Heart right ventricle (tissue), 16 donors: ENCODE measurements at regions not wholly inside any gene's neighbourhood (a gene's known extent, or its start where the extent isn't known, plus 50 kb on each side); places are given as distances from the start of the nearest gene placed in this dataset.

ENCODE experiments used
- ATAC-seq, 8 donors: fragments of 200-7000 bp; cut with Tn5 transposase; one replicate each; pipeline ENCODE4 v1.9.1; 2020; ENCODE audit warnings: mild to moderate bottlenecking in 8 of 8, moderate library complexity in 8 of 8, moderate number of reproducible peaks in 1 of 8
- DNase-seq, 2 donors: peaks; one replicate each; pipeline ENCODE4 v3.0.0-alpha.2; 2020
- H3K27ac ChIP-seq, 10 donors: fragments of 200-600 bp; sonication (generic) in 2 of 10; one replicate each; pipeline versions ENCODE4 v1.5.0 to v1.8.0; 2020 to 2022; ENCODE audit warnings: mild to moderate bottlenecking in 3 of 10
- H3K27me3 ChIP-seq, 7 donors: fragments of 200-600 bp; one replicate each; pipeline ENCODE4 v1.8.0; 2021 to 2022; ENCODE audit warnings: mild to moderate bottlenecking in 2 of 7
- H3K36me3 ChIP-seq, 9 donors: fragments of 200-600 bp; sonication (generic) in 1 of 9; one replicate each; pipeline versions ENCODE4 v1.5.0 to v1.8.0; 2020 to 2022; ENCODE audit warnings: mild to moderate bottlenecking in 2 of 9
- H3K4me1 ChIP-seq, 9 donors: fragments of 200-600 bp; sonication (generic) in 1 of 9; one replicate each; pipeline versions ENCODE4 v1.5.0 to v1.8.0; 2020 to 2022; ENCODE audit warnings: mild to moderate bottlenecking in 4 of 9
- H3K4me3 ChIP-seq, 10 donors: fragments of 200-600 bp; sonication (generic) in 2 of 10; one replicate each; pipeline versions ENCODE4 v1.5.0 to v1.8.0; 2020 to 2022; ENCODE audit warnings: mild to moderate bottlenecking in 7 of 10, moderate library complexity in 2 of 10
- H3K9me3 ChIP-seq, 11 donors: fragments of 200-600 bp in 10 of 11; sonication (generic) in 2 of 11; one replicate each; pipeline versions ENCODE4 v1.5.0 to v1.8.0; 2013 to 2022; ENCODE audit warnings: mild to moderate bottlenecking in 2 of 11, control low read depth in 1 of 11, moderate library complexity in 1 of 11
- CTCF ChIP-seq, 9 donors: fragments of 200-600 bp; sonication (generic) in 2 of 9; IDR thresholded peaks; one replicate each; pipeline versions ENCODE4 v1.5.0 to v1.8.0; 2021 to 2022; ENCODE audit warnings: antibody characterized with exemption in 9 of 9, mild to moderate bottlenecking in 5 of 9, moderate library complexity in 1 of 9
- WGBS, 2 donors: extraction: QIAGEN DNeasy Blood & Tissue Kit; methylation state at CpG; one replicate each; pipeline ENCODE4 v1.1.7; 2013; ENCODE audit warnings: inconsistent platforms in 1 of 2; 5-methylcytosine and 5-hydroxymethylcytosine counted together
- intact Hi-C, 10 donors: fragments of 100-400 bp; cut with DNase I; formaldehyde crosslinking; loops; one replicate each; pipeline versions ENCODE4 v1.11.1 to v1.14.2; 2022
- donor health status: Arrhythmogenic right ventricular cardiomyopathy.
- donor health status: ischemic (EF 13 %, LVEDD 7.1; RV severe dilation, severe dysfunction).
- donor health status: healthy with polysubstance abuse.
- donor health status: DM: no; HTN: yes; CAD: no.
- donor health status: DM: no; HTN: no; CAD: no.
- donor health status: ischemic (EF 25% LVEDD 6.9; RV normal size, moderate dysfunction).
- donor health status: ischemic (EF 25% LVEDD 5.7; RV mildly dilated, moderate dysfunction).
- donor health status: healthy.
- donor health status: DM: yes; HTN: yes; CAD: no.
- donor health status: Ischemic cardiomyopathy.
- donor health status: ischemic (EF 35%, LVEDD 5.7; RV mildly dilated, moderate dysfunction).
- donor health status: nonischemic (EF 11% LVEDD 7.7; RV severe dilation, severe dysfunction).
- donor health status: DM: yes; HTN: yes; CAD: no.
- donor health status: PGD.
- donor health status: ischemic (EF 29% LVEDD 5.4; RV normal size, mild dysfunction).
- donor health status: nonischemic (EF 23%, LVEDD 6.1; RV moderate dilation, normal function).

DNA sequence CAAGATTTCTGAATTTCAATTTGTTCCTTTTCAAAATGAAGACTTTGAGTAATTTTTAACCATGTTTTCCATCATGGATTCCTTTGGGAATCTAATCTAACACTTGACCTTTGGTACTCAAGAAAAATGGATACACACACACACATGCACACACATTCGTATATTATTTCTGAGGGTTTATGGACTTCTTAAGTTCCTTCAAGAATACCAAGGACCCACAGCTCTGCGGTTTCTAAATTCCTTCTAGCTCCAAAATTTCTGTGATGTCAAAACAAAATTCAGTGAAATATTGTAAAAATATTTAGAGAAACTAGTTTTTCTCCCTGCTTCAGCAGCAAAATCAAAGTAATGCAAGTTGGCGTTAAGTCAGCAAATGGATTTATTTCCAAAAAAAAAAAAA, 98.3 kb upstream of the FAM13C start:
- H3K4me1 ChIP-seq, result peaks cover 0 to 8% (median 0%) of the 10 kb centered on the region in 9 donors
- intact Hi-C loops, result loop anchor here in 5 of 10 donors (5.0 to 10.0 kb wide), 3 partner anchors 98 to 218 kb away; partner anchors contain the start of gene FAM13C (in 1 of the 5)
- no peaks in the 10 kb centered on the region for H3K9me3 ChIP-seq
- no peak overlapping the region for H3K27ac ChIP-seq
- no peak overlapping the region for H3K4me3 ChIP-seq
- WGBS, 2 donors, result 75 to 85% methylated on average over 3 of the region's 3 CpGs
- H3K36me3 ChIP-seq, result no peaks in the 10 kb centered on the region
- ATAC-seq (no peak), DNase-seq (no peak)
- no peak for TF ChIP-seq CTCF (IDR thresholded peaks at IDR 0.05)
- no peaks in the 10 kb centered on the region for H3K27me3 ChIP-seq

- Histone ChIP-seq H3K9me3 (no peaks in the 10 kb centered on the region), H3K4me1 (peaks cover 0 to 3% (median 0%) of the 10 kb centered on the region in 9 donors), H3K27me3 (no peaks in the 10 kb centered on the region), H3K4me3 (no peak overlapping the region), H3K27ac (no peak overlapping the region), H3K36me3 (no peaks in the 10 kb centered on the region)
- intact Hi-C loops, result no loop called here
- TF ChIP-seq CTCF (IDR thresholded peaks at IDR 0.05), result no peak
- WGBS, 2 donors, result 47% methylated on average over 2 of the region's 2 CpGs
- ATAC-seq (no peak), DNase-seq (no peak)
Measured at GRCh38 chr10:59456199-59456598, 93.8 kb upstream of the FAM13C start.

- no peak for ATAC-seq
- Histone ChIP-seq H3K27ac (no peak overlapping the region), H3K36me3 (no peaks in the 10 kb centered on the region), H3K4me3 (no peak overlapping the region), H3K9me3 (no peaks in the 10 kb centered on the region), H3K4me1 (peaks cover 0 to 3% (median 0%) of the 10 kb centered on the region in 9 donors), H3K27me3 (no peaks in the 10 kb centered on the region)
- TF ChIP-seq CTCF (IDR thresholded peaks at IDR 0.05), result no peak
- 83% methylated on average over 5 of the region's 5 CpGs for WGBS, 2 donors
- intact Hi-C loops, result no loop called here
- DNase-seq, result no peak
Measured at GRCh38 chr10:59454171-59454919, 92.0 kb upstream of the FAM13C start.

GRCh38 chr10:59448616-59449015, 86.3 kb upstream of the FAM13C start:
- Histone ChIP-seq H3K4me3 (no peak overlapping the region), H3K27me3 (no peaks in the 10 kb centered on the region), H3K9me3 (peaks cover 0 to under 1% (median 0%) of the 10 kb centered on the region in 11 donors), H3K27ac (no peak overlapping the region), H3K4me1 (no peaks in the 10 kb centered on the region), H3K36me3 (no peaks in the 10 kb centered on the region)
- no peak for TF ChIP-seq CTCF (IDR thresholded peaks at IDR 0.05)
- intact Hi-C loops, result no loop called here
- DNase-seq (no peak), ATAC-seq (no peak)
- 97 to 100% methylated on average over 1 of the region's 1 CpG for WGBS, 2 donors
